ENCODE measurements at regions not wholly inside any gene's neighbourhood (a gene's known extent, or its start where the extent isn't known, plus 50 kb on each side); places are given as distances from the start of the nearest gene placed in this dataset.

GRCh38 chr3:166917437-166917836 lies 462.7 kb downstream of the ZBBX start:
- no peak overlapping the region for H3K14ac ChIP-seq (replicated peaks; ENCODE audit: low read depth, low read length)
- no peak overlapping the region for H2AK9ac ChIP-seq (replicated peaks; ENCODE audit: low read depth, low read length, poor library complexity)
- no peaks in the 10 kb centered on the region for H3K36me3 ChIP-seq (ENCODE audit: control insufficient read depth, insufficient read depth, low read length)
- no peak overlapping the region for H3K4me3 ChIP-seq (ENCODE audit: insufficient read depth, low read depth, low read length)
- H3K9me1 ChIP-seq (ENCODE audit: insufficient read depth, low read length), result no peaks in the 10 kb centered on the region
- H3K4ac ChIP-seq (ENCODE audit: low read depth, low read length), result no peak overlapping the region
- ChIA-PET CTCF (no interaction called here), POLR2A (ENCODE audit: unreplicated experiment) (no interaction called here)
- H3K4me2 ChIP-seq (ENCODE audit: low read depth, low read length), result no peak overlapping the region
- no peak for DNase-seq
- no peak overlapping the region for H4K8ac ChIP-seq (ENCODE audit: low read depth in 2 of 2, low read length in 2 of 2)
- no peak for TF ChIP-seq CEBPB (IDR thresholded peaks at IDR 0.05; ENCODE audit: low read depth, low read length)
- TF ChIP-seq POLR2A (IDR thresholded peaks at IDR 0.05; ENCODE audit: low read depth, low read length), result no peak
- no peak for TF ChIP-seq SMC3 (IDR thresholded peaks at IDR 0.05; ENCODE audit: low read depth, low read length)
- no peak for TF ChIP-seq CHD1 (IDR thresholded peaks at IDR 0.05; ENCODE audit: low read depth, low read length)
- no peak for TF ChIP-seq MXI1 (IDR thresholded peaks at IDR 0.05; ENCODE audit: borderline replicate concordance, low read depth, low read length)
- no peak for TF ChIP-seq MAZ (IDR thresholded peaks at IDR 0.05; ENCODE audit: borderline replicate concordance, low read depth, low read length)
- no peak for TF ChIP-seq NFE2L2 (IDR thresholded peaks at IDR 0.05; ENCODE audit: low read depth, low read length)
- no peak for TF ChIP-seq RAD21 (IDR thresholded peaks at IDR 0.05; ENCODE audit: low read length)
- TF ChIP-seq FOS (IDR thresholded peaks at IDR 0.05; ENCODE audit: low read depth, low read length), result no peak
- no peak for TF ChIP-seq RFX5 (IDR thresholded peaks at IDR 0.05; ENCODE audit: low read depth, low read length)
- TF ChIP-seq MAFK (IDR thresholded peaks at IDR 0.05; ENCODE audit: low read depth, low read length), result no peak
- TF ChIP-seq CTCF (conservative IDR thresholded peaks at IDR 0.05; ENCODE audit: low read depth, low read length), result no peak
- no peak for TF ChIP-seq RCOR1 (IDR thresholded peaks at IDR 0.05; ENCODE audit: insufficient replicate concordance, low read length)
- no peak for TF ChIP-seq ELK1 (IDR thresholded peaks at IDR 0.05; ENCODE audit: borderline replicate concordance, low read depth, low read length)
- no peak for TF ChIP-seq BHLHE40 (IDR thresholded peaks at IDR 0.05; ENCODE audit: low read depth, low read length)
- no peak for TF ChIP-seq USF2 (IDR thresholded peaks at IDR 0.05; ENCODE audit: low read depth, low read length)
- H3K18ac ChIP-seq (ENCODE audit: low read depth, low read length), result no peak overlapping the region
- no peak overlapping the region for H2BK120ac ChIP-seq (ENCODE audit: low read depth, low read length)
- H2BK15ac ChIP-seq (ENCODE audit: low read depth, low read length), result no peak overlapping the region
- no peak overlapping the region for H2AK5ac ChIP-seq (ENCODE audit: low read depth, low read length)
- no peak overlapping the region for H3K56ac ChIP-seq (ENCODE audit: extremely low read depth, insufficient read depth, low read length)
- in situ Hi-C loops (cut with MboI; ENCODE audit: low sequenced_read_pairs) (no loop called here), dilution Hi-C loops (cut with HindIII; ENCODE audit: low sequenced_read_pairs, unreplicated experiment) (no loop called here), intact Hi-C loops (cut with micrococcal nuclease) (no loop called here)
- H2BK20ac ChIP-seq (ENCODE audit: low read depth, low read length), result no peak overlapping the region
- peaks cover 15% of the 10 kb centered on the region for H3K9me3 ChIP-seq (ENCODE audit: control insufficient read depth, insufficient read depth, low read length)
- no peak overlapping the region for H3K27ac ChIP-seq (ENCODE audit: insufficient read depth, low read length)
- H4K5ac ChIP-seq (ENCODE audit: low read depth, low read length), result no peak overlapping the region
- no peak overlapping the region for H4K91ac ChIP-seq (ENCODE audit: insufficient read depth, low read depth, low read length)
- WGBS, 2 experiments (ENCODE audit: extremely low coverage in 2 of 2, insufficient read length in 1 of 2), result no CpG with 5 or more reads among the region's 1 CpG
- no peaks in the 10 kb centered on the region for H3K4me1 ChIP-seq (ENCODE audit: control insufficient read depth, insufficient read depth, low read length)
- H3K9ac ChIP-seq (ENCODE audit: low read depth, low read length), result no peak overlapping the region
- ATAC-seq (ENCODE audit: low read depth), result no peak
- no peaks in the 10 kb centered on the region for H3K27me3 ChIP-seq (ENCODE audit: control insufficient read depth, insufficient read depth, low read length)
- BruUV-seq (replicated peaks), result no TSS peak
- H3K79me1 ChIP-seq (ENCODE audit: low read depth in 1 of 2, low read length in 2 of 2), result no peaks in the 10 kb centered on the region
- H2AFZ ChIP-seq (replicated peaks; ENCODE audit: low read length, poor library complexity), result no peak overlapping the region
- no peak overlapping the region for H3K23ac ChIP-seq (ENCODE audit: low read depth, low read length)
- H2BK5ac ChIP-seq (ENCODE audit: low read depth, low read length, poor library complexity, severe bottlenecking), result no peak overlapping the region
- no peaks in the 10 kb centered on the region for H4K20me1 ChIP-seq (ENCODE audit: insufficient read depth, low read length)

Data from IMR-90 (cell line).